ENCODE measurements at regions not wholly inside any gene's neighbourhood (a gene's known extent, or its start where the extent isn't known, plus 50 kb on each side); places are given as distances from the start of the nearest gene placed in this dataset.
A peak's percentile ranks its signal among the peaks of the same experiment; 100 is the strongest.

- Histone ChIP-seq H3F3A (ENCODE audit: low read length, unreplicated experiment) (no peaks in the 10 kb centered on the region), H3K27me3 (ENCODE audit: low read length) (no peaks in the 10 kb centered on the region), H3K36me3 (ENCODE audit: low read depth, low read length) (no peaks in the 10 kb centered on the region), H3K4me2 (ENCODE audit: low read length) (no peak overlapping the region), H3K9ac (ENCODE audit: low read length) (no peak overlapping the region), H3K79me2 (ENCODE audit: low read length) (no peaks in the 10 kb centered on the region), H4K20me1 (ENCODE audit: low read length) (no peaks in the 10 kb centered on the region), H3K4me3 (ENCODE audit: low read length) (no peak overlapping the region), H3K27ac (ENCODE audit: low read length) (peak overlapping the region; percentile 33; the same call in 1 of the 2 replicates), H3K9me3 (ENCODE audit: low read length) (no peaks in the 10 kb centered on the region), H2AFZ (ENCODE audit: low read length) (no peak overlapping the region), H3K4me1 (ENCODE audit: insufficient read depth, low read length) (peaks cover 47% of the 10 kb centered on the region), H3K9me2 (replicated peaks; ENCODE audit: low read length) (no peaks in the 10 kb centered on the region)
- TF ChIP-seq CTCF (conservative IDR thresholded peaks at IDR 0.05; ENCODE audit: low read depth, low read length) = no peak
- ATAC-seq = no peak
- CTCF ChIA-PET = no interaction called here
- peak; percentile 47 for DNase-seq
- no TSS peak for BruUV-seq (replicated peaks)
- POLR2A ChIA-PET (ENCODE audit: unreplicated experiment) = interaction anchor here (0.6 kb wide), 1 partner anchor 106 kb away, joined by 3 read pairs; no protein-coding TSS in a partner anchor
- intact Hi-C loops (cut with micrococcal nuclease) = no loop called here
Observed at GRCh38 chr17:72359274-72359673, 238.5 kb downstream of the SOX9 start.

- ATAC-seq (no peak), DNase-seq (peak; percentile 25)
- ChIA-PET CTCF (no interaction called here), POLR2A (ENCODE audit: unreplicated experiment) (no interaction called here)
- H3K4me1 ChIP-seq (ENCODE audit: insufficient read depth, low read length) = peaks cover 47% of the 10 kb centered on the region
- intact Hi-C loops (cut with micrococcal nuclease) = no loop called here
- H3K4me3 ChIP-seq (ENCODE audit: low read length) = no peak overlapping the region
- no peak overlapping the region for H3K27ac ChIP-seq (ENCODE audit: low read length)
- no peaks in the 10 kb centered on the region for H3F3A ChIP-seq (ENCODE audit: low read length, unreplicated experiment)
- no peaks in the 10 kb centered on the region for H3K9me3 ChIP-seq (ENCODE audit: low read length)
- no peaks in the 10 kb centered on the region for H4K20me1 ChIP-seq (ENCODE audit: low read length)
- H3K27me3 ChIP-seq (ENCODE audit: low read length) = no peaks in the 10 kb centered on the region
- no peak overlapping the region for H3K9ac ChIP-seq (ENCODE audit: low read length)
- no peak overlapping the region for H3K4me2 ChIP-seq (ENCODE audit: low read length)
- H3K36me3 ChIP-seq (ENCODE audit: low read depth, low read length) = no peaks in the 10 kb centered on the region
- no peak overlapping the region for H2AFZ ChIP-seq (ENCODE audit: low read length)
- H3K9me2 ChIP-seq (replicated peaks; ENCODE audit: low read length) = no peaks in the 10 kb centered on the region
- H3K79me2 ChIP-seq (ENCODE audit: low read length) = no peaks in the 10 kb centered on the region
- BruUV-seq (replicated peaks) = no TSS peak
- TF ChIP-seq EZH2phosphoT487 (IDR thresholded peaks at IDR 0.05; ENCODE audit: borderline replicate concordance, low read length) (no peak), CTCF (conservative IDR thresholded peaks at IDR 0.05; ENCODE audit: low read depth, low read length) (no peak), EZH2 (IDR thresholded peaks at IDR 0.05; ENCODE audit: low read length, unreplicated experiment) (no peak)
Observed at GRCh38 chr17:72359811-72360210, 239.0 kb downstream of the SOX9 start.

GRCh38 chr17:72360386-72360940 lies 239.6 kb downstream of the SOX9 start:
- intact Hi-C loops (cut with micrococcal nuclease) = no loop called here
- H2AFZ ChIP-seq (ENCODE audit: low read length) = no peak overlapping the region
- H3K4me1 ChIP-seq (ENCODE audit: insufficient read depth, low read length) = peaks cover 47% of the 10 kb centered on the region
- H3F3A ChIP-seq (ENCODE audit: low read length, unreplicated experiment) = no peaks in the 10 kb centered on the region
- TF ChIP-seq EZH2phosphoT487 (IDR thresholded peaks at IDR 0.05; ENCODE audit: borderline replicate concordance, low read length) = no peak
- TF ChIP-seq EZH2 (IDR thresholded peaks at IDR 0.05; ENCODE audit: low read length, unreplicated experiment) = no peak
- TF ChIP-seq CTCF (conservative IDR thresholded peaks at IDR 0.05; ENCODE audit: low read depth, low read length) = no peak
- no peaks in the 10 kb centered on the region for H3K9me3 ChIP-seq (ENCODE audit: low read length)
- DNase-seq (no peak), ATAC-seq (no peak)
- H3K36me3 ChIP-seq (ENCODE audit: low read depth, low read length) = no peaks in the 10 kb centered on the region
- ChIA-PET CTCF (no interaction called here), POLR2A (ENCODE audit: unreplicated experiment) (no interaction called here)
- H3K27ac ChIP-seq (ENCODE audit: low read length) = no peak overlapping the region
- H3K4me3 ChIP-seq (ENCODE audit: low read length) = no peak overlapping the region
- no TSS peak for BruUV-seq (replicated peaks)
- H3K9ac ChIP-seq (ENCODE audit: low read length) = no peak overlapping the region
- no peaks in the 10 kb centered on the region for H3K79me2 ChIP-seq (ENCODE audit: low read length)
- H3K4me2 ChIP-seq (ENCODE audit: low read length) = no peak overlapping the region
- no peaks in the 10 kb centered on the region for H4K20me1 ChIP-seq (ENCODE audit: low read length)
- H3K27me3 ChIP-seq (ENCODE audit: low read length) = no peaks in the 10 kb centered on the region
- H3K9me2 ChIP-seq (replicated peaks; ENCODE audit: low read length) = no peaks in the 10 kb centered on the region

Data from PC-3 (cell line).